Caco-2 (cell line): ENCODE measurements at regions not wholly inside any gene's neighbourhood (a gene's known extent, or its start where the extent isn't known, plus 50 kb on each side); places are given as distances from the start of the nearest gene placed in this dataset.

ENCODE experiments used
- BruUV-seq: library from RNA; stranded (reverse); fragments of 400-500 nt; replicated peaks from 2 replicates; lab custom pipeline; 2021; lab: Mats Ljungman, UMichigan
- CTCF ChIA-PET: fragments of 300-600 bp; sonication (Branson Sonifier 250); formaldehyde crosslinking; loops from one replicate; lab custom pipeline; 2022; ENCODE audit warnings: antibody characterized with exemption; lab: Charles Lee
- POLR2A ChIA-PET: fragments of 300-600 bp; sonication (Branson Sonifier 250); formaldehyde crosslinking; loops from one replicate; lab custom pipeline; 2022; ENCODE audit warnings: antibody characterized with exemption; lab: Charles Lee
- DNase-seq, 2 experiments: peaks; one replicate each; pipeline versions ENCODE4 v3.0.0 to v3.0.0-alpha.2; 2020 to 2022
- H3K27me3 ChIP-seq: replicated peaks from 2 replicates; pipeline ENCODE4 v1.6.0; 2011; ENCODE audit warnings: low read length; ENCODE audit not compliant: control insufficient read depth, insufficient read depth
- H3K36me3 ChIP-seq: 2 replicates; pipeline ENCODE4 v1.5.1; 2011; ENCODE audit warnings: low read length; ENCODE audit not compliant: control insufficient read depth, insufficient read depth
- H3K4me1 ChIP-seq: fragments of 250-450 bp; sonication (Bioruptor Pico); 2 replicates; pipeline ENCODE4 v1.5.1; 2020; ENCODE audit warnings: mild to moderate bottlenecking
- H3K4me3 ChIP-seq: 2 replicates; pipeline ENCODE4 v1.5.1; 2011; ENCODE audit warnings: low read depth, mild to moderate bottlenecking, control low read depth, low read length
- H3K9me3 ChIP-seq: fragments of 250-450 bp; sonication (Bioruptor Pico); 2 replicates; pipeline ENCODE4 v1.5.1; 2020; ENCODE audit warnings: mild to moderate bottlenecking, moderate library complexity
- H3K27ac Mint-ChIP-seq: one replicate; pipeline ENCODE4 v1.8.0; 2022; ENCODE audit warnings: mixed read lengths; ENCODE audit not compliant: unreplicated experiment
- H3K27me3 Mint-ChIP-seq: one replicate; pipeline ENCODE4 v1.8.0; 2022; ENCODE audit warnings: mixed read lengths; ENCODE audit not compliant: insufficient read depth, unreplicated experiment
- H3K36me3 Mint-ChIP-seq: one replicate; pipeline ENCODE4 v1.8.0; 2022; ENCODE audit warnings: mild to moderate bottlenecking, mixed read lengths; ENCODE audit not compliant: insufficient read depth, unreplicated experiment
- H3K4me1 Mint-ChIP-seq: one replicate; pipeline ENCODE4 v1.8.0; 2022; ENCODE audit warnings: low read depth, mixed read lengths; ENCODE audit not compliant: unreplicated experiment
- H3K4me3 Mint-ChIP-seq: one replicate; pipeline ENCODE4 v1.8.0; 2022; ENCODE audit warnings: mild to moderate bottlenecking, moderate library complexity, mixed read lengths; ENCODE audit not compliant: unreplicated experiment
- H3K9me3 Mint-ChIP-seq: one replicate; pipeline ENCODE4 v1.8.0; 2022; ENCODE audit warnings: mixed read lengths; ENCODE audit not compliant: unreplicated experiment
- intact Hi-C: fragments of 100-400 bp; cut with micrococcal nuclease; formaldehyde crosslinking; loops from one replicate; pipeline ENCODE4 v1.10.0; 2022; ENCODE audit not compliant: unreplicated experiment
- TF ChIP-seq, protein P1 (sequence below), 2 experiments: fragments of 200-600 bp in 1 of 2; IDR thresholded peaks; 1 replicate in 1 of 2; 2 replicates in 1 of 2; pipeline versions ENCODE4 v1.5.1 to v1.8.0; 2011 to 2022; ENCODE audit warnings: antibody characterized with exemption in 1 of 2, control low read depth in 1 of 2, inconsistent platforms in 1 of 2, low read depth in 1 of 2, low read length in 1 of 2, mild to moderate bottlenecking in 1 of 2, moderate library complexity in 1 of 2; ENCODE audit not compliant: insufficient read depth in 1 of 2, severe bottlenecking in 1 of 2, unreplicated experiment in 1 of 2

DNA sequence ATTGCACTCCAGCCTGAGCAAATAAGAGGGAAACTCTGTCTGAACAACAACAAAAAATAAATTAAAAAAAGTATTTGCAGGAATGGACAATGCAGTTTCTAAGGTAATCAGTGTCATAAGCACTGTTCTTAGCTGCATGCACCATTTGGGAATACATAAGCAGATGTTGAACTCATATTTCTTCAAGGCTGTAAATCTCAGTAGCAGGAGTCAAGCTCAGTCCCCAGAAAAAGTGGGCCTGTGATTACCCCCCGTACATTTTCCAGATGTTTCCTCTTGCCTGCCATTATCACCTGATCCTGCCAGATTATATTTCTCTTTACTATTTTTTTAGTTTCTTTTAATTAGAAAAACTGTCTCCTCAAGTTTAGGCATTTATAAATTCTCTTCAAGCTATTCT lies 667.6 kb upstream of the ANKRD30A start:
- Mint-ChIP-seq H3K27ac (no peak overlapping the region), H3K36me3 (no peaks in the 10 kb centered on the region), H3K9me3 (peaks cover 22% of the 10 kb centered on the region), H3K4me1 (no peaks in the 10 kb centered on the region), H3K4me3 (no peak overlapping the region), H3K27me3 (peaks cover 3% of the 10 kb centered on the region)
- Histone ChIP-seq H3K4me3 (no peak overlapping the region), H3K36me3 (no peaks in the 10 kb centered on the region), H3K4me1 (no peaks in the 10 kb centered on the region), H3K27me3 (no peaks in the 10 kb centered on the region), H3K9me3 (peaks cover 10% of the 10 kb centered on the region; the same call in 1 of the 2 replicates)
- TF ChIP-seq, protein P1, sequence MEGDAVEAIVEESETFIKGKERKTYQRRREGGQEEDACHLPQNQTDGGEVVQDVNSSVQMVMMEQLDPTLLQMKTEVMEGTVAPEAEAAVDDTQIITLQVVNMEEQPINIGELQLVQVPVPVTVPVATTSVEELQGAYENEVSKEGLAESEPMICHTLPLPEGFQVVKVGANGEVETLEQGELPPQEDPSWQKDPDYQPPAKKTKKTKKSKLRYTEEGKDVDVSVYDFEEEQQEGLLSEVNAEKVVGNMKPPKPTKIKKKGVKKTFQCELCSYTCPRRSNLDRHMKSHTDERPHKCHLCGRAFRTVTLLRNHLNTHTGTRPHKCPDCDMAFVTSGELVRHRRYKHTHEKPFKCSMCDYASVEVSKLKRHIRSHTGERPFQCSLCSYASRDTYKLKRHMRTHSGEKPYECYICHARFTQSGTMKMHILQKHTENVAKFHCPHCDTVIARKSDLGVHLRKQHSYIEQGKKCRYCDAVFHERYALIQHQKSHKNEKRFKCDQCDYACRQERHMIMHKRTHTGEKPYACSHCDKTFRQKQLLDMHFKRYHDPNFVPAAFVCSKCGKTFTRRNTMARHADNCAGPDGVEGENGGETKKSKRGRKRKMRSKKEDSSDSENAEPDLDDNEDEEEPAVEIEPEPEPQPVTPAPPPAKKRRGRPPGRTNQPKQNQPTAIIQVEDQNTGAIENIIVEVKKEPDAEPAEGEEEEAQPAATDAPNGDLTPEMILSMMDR (IDR thresholded peaks at IDR 0.05; ENCODE audit: insufficient read depth in 1 of 2, low read depth in 1 of 2, low read length in 1 of 2, severe bottlenecking in 1 of 2, unreplicated experiment in 1 of 2) = no peak
- intact Hi-C loops = no loop called here
- BruUV-seq = no TSS peak
- POLR2A ChIA-PET = no interaction called here
- DNase-seq = no peak
- CTCF ChIA-PET = no interaction called here

DNA sequence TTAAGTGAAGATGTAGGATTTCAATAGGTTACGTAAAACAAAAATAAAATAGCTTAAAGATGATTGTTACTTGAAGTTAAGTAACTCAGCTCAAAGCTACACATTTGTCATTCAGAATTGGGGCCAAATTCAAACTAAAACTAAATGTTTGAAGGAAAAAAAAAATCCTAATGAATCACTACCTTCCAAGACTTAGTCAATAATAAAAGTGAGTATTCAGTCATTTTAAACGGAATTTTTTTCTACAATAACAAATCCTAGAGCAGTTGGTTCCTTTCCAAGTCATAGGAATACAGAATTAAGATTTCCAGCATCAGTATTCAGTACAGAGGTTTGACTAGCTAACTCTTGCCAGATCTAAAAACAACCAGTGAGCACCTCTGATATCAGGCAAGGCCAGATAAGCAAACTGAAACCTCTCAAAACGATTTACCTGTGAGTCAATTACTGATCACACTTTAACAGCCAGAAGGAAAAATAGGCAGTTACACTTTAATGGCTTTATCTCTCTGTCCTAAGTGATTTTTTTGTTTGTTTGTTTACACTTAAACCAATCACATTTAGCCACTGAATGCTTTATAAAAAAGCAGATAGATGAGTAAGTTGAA lies 669.8 kb upstream of the ANKRD30A start:
- no peaks in the 10 kb centered on the region for H3K27me3 ChIP-seq
- no TSS peak for BruUV-seq
- H3K4me1 ChIP-seq = no peaks in the 10 kb centered on the region
- no peaks in the 10 kb centered on the region for H3K36me3 Mint-ChIP-seq
- peaks cover 10% of the 10 kb centered on the region; the same call in 1 of the 2 replicates for H3K9me3 ChIP-seq
- TF ChIP-seq, protein P1 (IDR thresholded peaks at IDR 0.05; ENCODE audit: insufficient read depth in 1 of 2, low read depth in 1 of 2, low read length in 1 of 2, severe bottlenecking in 1 of 2, unreplicated experiment in 1 of 2) = no peak
- peaks cover 15% of the 10 kb centered on the region for H3K9me3 Mint-ChIP-seq
- no peaks in the 10 kb centered on the region for H3K4me1 Mint-ChIP-seq
- no peak overlapping the region for H3K4me3 Mint-ChIP-seq
- H3K27me3 Mint-ChIP-seq = no peaks in the 10 kb centered on the region
- ChIA-PET CTCF (no interaction called here), POLR2A (no interaction called here)
- no peak for DNase-seq
- no peak overlapping the region for H3K4me3 ChIP-seq
- intact Hi-C loops = no loop called here
- no peak overlapping the region for H3K27ac Mint-ChIP-seq
- no peaks in the 10 kb centered on the region for H3K36me3 ChIP-seq

DNA sequence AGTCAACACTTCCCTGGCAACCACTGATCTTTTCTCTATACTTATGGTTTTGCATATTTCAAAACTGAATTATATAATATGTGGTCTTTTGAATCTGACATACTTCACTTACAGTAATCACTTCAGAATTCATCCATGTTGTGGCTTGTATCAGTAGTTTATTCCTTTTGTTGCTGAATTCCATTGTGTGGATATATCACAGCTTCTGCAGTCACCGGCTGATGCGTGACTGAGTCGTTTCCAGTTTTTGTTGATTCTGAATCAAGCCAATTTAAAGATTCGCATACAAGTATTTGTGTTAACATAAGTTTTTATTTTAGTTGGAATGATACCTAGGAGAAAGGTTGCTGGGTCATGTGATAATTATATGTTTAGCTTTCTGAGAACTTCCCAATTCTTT lies 672.5 kb upstream of the ANKRD30A start:
- no peak overlapping the region for H3K27ac Mint-ChIP-seq
- TF ChIP-seq, protein P1 (IDR thresholded peaks at IDR 0.05; ENCODE audit: insufficient read depth in 1 of 2, low read depth in 1 of 2, low read length in 1 of 2, severe bottlenecking in 1 of 2, unreplicated experiment in 1 of 2) = no peak
- H3K4me3 ChIP-seq = no peak overlapping the region
- no peaks in the 10 kb centered on the region for H3K36me3 ChIP-seq
- no peaks in the 10 kb centered on the region for H3K27me3 ChIP-seq
- H3K4me1 ChIP-seq = peaks cover 7% of the 10 kb centered on the region
- no peaks in the 10 kb centered on the region for H3K27me3 Mint-ChIP-seq
- no peak for DNase-seq
- BruUV-seq = no TSS peak
- intact Hi-C loops = no loop called here
- POLR2A ChIA-PET = no interaction called here
- H3K4me1 Mint-ChIP-seq = peaks cover 9% of the 10 kb centered on the region
- peaks cover 2% of the 10 kb centered on the region for H3K9me3 Mint-ChIP-seq
- CTCF ChIA-PET = no interaction called here
- no peak overlapping the region for H3K4me3 Mint-ChIP-seq
- H3K36me3 Mint-ChIP-seq = no peaks in the 10 kb centered on the region
- H3K9me3 ChIP-seq = no peaks in the 10 kb centered on the region
